GM12875 (cell line): ENCODE measurements at regions not wholly inside any gene's neighbourhood (a gene's known extent, or its start where the extent isn't known, plus 50 kb on each side); places are given as distances from the start of the nearest gene placed in this dataset.

Source experiments
- H3K4me3 ChIP-seq: one replicate; pipeline ENCODE4 v1.5.1; 2011; ENCODE audit warnings: low read depth, low read length, control low read depth
- TF ChIP-seq, protein P1 (sequence below): IDR thresholded peaks from 2 replicates; pipeline ENCODE4 v1.5.1; 2011; ENCODE audit warnings: low read depth, mild to moderate bottlenecking, control low read depth, inconsistent platforms, low read length, moderate library complexity, borderline replicate concordance; ENCODE audit not compliant: insufficient read depth

DNA sequence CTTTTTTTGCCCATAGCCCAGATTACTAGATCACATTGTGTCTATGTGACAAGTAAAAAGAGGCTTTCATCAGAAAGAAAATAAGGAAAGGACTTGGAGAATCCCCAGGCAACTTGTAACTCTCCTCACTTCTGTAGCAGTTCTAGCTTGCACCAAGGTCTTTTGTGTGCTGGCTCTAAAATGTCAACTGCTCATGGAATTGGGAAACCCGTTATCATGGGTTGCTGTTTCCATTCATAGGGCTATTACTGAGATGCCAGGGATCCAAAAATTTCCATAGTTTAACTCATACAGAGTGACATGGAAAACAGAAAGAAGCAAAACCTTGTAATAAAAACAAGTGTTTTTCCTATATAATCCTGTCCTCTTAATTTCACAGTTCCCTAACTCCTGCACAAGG lies 123.9 kb upstream of the FBXL7 start:
- TF ChIP-seq, protein P1, sequence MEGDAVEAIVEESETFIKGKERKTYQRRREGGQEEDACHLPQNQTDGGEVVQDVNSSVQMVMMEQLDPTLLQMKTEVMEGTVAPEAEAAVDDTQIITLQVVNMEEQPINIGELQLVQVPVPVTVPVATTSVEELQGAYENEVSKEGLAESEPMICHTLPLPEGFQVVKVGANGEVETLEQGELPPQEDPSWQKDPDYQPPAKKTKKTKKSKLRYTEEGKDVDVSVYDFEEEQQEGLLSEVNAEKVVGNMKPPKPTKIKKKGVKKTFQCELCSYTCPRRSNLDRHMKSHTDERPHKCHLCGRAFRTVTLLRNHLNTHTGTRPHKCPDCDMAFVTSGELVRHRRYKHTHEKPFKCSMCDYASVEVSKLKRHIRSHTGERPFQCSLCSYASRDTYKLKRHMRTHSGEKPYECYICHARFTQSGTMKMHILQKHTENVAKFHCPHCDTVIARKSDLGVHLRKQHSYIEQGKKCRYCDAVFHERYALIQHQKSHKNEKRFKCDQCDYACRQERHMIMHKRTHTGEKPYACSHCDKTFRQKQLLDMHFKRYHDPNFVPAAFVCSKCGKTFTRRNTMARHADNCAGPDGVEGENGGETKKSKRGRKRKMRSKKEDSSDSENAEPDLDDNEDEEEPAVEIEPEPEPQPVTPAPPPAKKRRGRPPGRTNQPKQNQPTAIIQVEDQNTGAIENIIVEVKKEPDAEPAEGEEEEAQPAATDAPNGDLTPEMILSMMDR: no peak

DNA sequence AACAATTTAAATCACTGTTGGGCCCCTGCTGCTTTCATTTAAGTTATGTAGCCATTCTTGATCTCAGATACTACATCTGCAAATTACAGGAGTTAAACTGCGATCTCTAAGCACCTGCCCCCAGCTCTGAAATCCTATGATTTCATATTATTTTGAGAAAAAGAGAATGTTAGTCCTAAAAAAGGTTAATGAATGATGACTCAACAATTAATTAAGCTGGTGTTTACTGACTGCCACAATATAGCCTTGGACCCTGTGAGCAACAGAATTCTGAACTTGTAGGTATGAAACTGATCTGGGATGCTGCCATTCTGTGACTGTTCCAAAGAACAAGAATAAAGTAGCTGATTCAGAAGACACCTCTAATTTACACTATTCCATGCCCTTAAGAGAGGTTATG lies 124.4 kb upstream of the FBXL7 start:
- H3K4me3 ChIP-seq: no peak overlapping the region
- TF ChIP-seq, protein P1: no peak

More for the DNA sequence above, 123.9 kb upstream of the FBXL7 start:
- no peak overlapping the region for H3K4me3 ChIP-seq

DNA sequence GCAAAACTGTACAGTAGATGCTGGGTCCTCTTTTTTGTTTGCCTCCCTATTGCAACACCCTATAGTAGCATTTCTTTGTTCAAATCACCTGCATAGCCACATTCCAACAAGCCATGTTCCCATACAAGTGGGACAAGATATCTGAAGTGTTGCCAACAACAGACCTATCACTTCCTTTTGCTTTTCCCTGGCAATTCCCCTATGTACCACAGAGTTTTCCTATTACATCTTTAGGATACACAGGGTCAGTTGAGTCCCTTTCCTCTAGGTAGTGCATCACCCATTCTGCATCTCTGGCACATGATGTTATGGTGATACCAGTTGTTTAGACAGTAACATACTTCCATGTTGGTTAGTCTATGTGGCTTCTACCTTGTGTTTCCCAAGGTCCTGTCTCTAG lies 125.1 kb upstream of the FBXL7 start:
- H3K4me3 ChIP-seq: no peak overlapping the region
- TF ChIP-seq, protein P1: no peak

DNA sequence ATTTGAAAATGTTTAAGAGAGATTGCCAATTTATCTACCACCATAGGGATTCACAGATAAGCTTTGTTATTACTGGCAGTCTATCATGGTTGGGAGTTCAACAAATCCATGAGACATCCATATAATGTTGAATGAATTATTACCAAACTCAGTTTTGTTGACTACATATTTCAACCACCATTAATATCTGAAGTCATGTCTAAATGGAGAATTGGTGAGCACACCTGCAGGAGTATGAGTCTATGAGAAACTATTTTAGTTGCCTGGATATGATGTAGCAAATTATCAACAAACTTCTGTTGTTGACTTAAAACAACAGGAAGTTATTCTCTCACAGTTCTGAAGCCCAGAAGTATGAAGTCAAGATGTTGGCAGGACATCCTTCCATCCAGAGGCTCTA lies 126.8 kb upstream of the FBXL7 start:
- TF ChIP-seq, protein P1: no peak
- no peak overlapping the region for H3K4me3 ChIP-seq

DNA sequence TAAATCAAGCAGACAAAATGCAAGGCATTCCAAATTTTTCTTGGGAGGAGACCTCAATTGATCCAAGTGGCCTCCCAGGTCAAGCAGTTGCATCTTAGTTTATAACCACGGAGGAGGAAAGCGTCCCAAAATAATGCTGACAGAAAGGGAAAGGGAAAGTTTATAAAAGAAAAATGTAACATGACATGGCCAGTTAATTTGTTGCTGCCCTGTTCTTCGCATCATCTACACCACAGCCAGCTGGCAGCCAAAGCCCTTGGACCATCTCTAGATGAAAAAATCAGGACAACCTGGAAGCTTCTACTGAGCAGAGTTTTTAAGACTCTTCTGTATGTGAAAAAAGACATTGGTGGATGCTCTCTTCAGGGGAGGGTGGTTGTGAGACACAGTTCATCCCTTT lies 128.8 kb upstream of the FBXL7 start:
- TF ChIP-seq, protein P1: no peak
- no peak overlapping the region for H3K4me3 ChIP-seq

DNA sequence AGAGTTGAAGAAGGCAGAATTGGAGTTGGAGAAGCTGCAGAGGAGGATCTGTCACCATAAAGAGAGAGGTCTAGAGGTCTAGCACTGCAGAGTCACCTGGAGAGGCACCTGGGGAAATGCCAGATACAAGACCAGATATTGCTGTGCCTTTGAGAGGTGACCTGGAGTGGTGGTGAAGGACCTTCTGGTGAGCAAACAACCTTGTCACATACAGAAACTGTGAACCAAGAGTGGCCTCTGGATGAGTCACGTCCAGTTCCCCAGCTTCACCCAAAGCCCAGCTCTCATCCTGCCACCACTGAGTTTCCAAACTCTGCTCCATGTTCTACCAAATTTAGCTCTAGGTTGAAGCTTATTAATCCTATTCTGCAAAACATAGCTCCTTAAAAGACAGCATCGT lies 131.1 kb upstream of the FBXL7 start:
- no peak overlapping the region for H3K4me3 ChIP-seq
- TF ChIP-seq, protein P1: no peak

DNA sequence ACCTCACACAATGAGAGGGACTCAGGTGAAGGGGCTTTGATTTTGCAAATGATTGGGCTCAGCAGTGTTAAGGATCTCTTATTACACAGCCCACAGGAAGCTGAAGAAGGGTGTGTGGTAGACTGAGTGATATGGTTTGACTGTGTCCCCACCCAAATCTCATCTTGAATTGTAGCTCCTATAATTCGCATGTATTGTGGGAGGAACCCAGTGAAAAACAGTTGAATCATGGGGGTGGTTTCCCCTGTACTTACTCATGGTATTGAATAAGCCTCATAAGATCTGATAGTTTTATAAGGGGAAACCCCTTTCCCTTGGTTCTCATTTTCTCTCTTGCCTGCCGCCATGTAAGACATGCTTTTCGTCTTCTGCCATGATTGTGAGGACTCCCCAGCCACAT lies 132.5 kb upstream of the FBXL7 start:
- TF ChIP-seq, protein P1: no peak

More for the DNA sequence above, 132.5 kb upstream of the FBXL7 start:
- no peak overlapping the region for H3K4me3 ChIP-seq
